OCI-LY7 (cell line): ENCODE measurements at regions not wholly inside any gene's neighbourhood (a gene's known extent, or its start where the extent isn't known, plus 50 kb on each side); places are given as distances from the start of the nearest gene placed in this dataset.

ENCODE experiments used
- BruUV-seq: library from RNA; stranded (reverse); fragments of 400-500 nt; replicated peaks from 2 replicates; lab custom pipeline; 2021; lab: Mats Ljungman, UMichigan
- CTCF ChIA-PET: fragments of 300-600 bp; sonication (Branson Sonifier 250); formaldehyde crosslinking; loops from one replicate; lab custom pipeline; 2022; ENCODE audit warnings: antibody characterized with exemption; ENCODE audit not compliant: unreplicated experiment; lab: Charles Lee
- POLR2A ChIA-PET: fragments of 300-600 bp; sonication (Branson Sonifier 250); formaldehyde crosslinking; loops from one replicate; lab custom pipeline; 2022; ENCODE audit warnings: antibody characterized with exemption; lab: Charles Lee
- DNase-seq: peaks from one replicate; pipeline ENCODE4 v3.0.0-alpha.2; 2015; ENCODE audit warnings: low spot score
- H2AFZ ChIP-seq: fragments of 200-600 bp; sonication (generic), shearing (Covaris generic); 2 replicates; pipeline ENCODE4 v1.6.1; 2014; ENCODE audit warnings: mild to moderate bottlenecking, antibody characterized with exemption, low read length, moderate library complexity
- H3K27ac ChIP-seq: fragments of 200-600 bp; sonication (generic); 2 replicates; pipeline ENCODE4 v1.5.1; 2014; ENCODE audit warnings: mixed run types, low read depth, mild to moderate bottlenecking, moderate library complexity, low read length, inconsistent platforms; ENCODE audit not compliant: poor library complexity, severe bottlenecking
- H3K36me3 ChIP-seq: fragments of 200-600 bp; sonication (generic); 2 replicates; pipeline ENCODE4 v1.6.1; 2014; ENCODE audit warnings: mild to moderate bottlenecking, antibody characterized with exemption, low read length, moderate library complexity, mixed read lengths; ENCODE audit not compliant: insufficient read depth
- H3K4me1 ChIP-seq: fragments of 200-600 bp; sonication (generic); 2 replicates; pipeline ENCODE4 v1.5.1; 2014; ENCODE audit warnings: mild to moderate bottlenecking, low read length; ENCODE audit not compliant: insufficient read depth, poor library complexity, severe bottlenecking
- H3K4me2 ChIP-seq: fragments of 200-600 bp; sonication (generic); 2 replicates; pipeline ENCODE4 v1.6.1; 2014; ENCODE audit warnings: mild to moderate bottlenecking, low read length
- H3K4me3 ChIP-seq: fragments of 200-600 bp; sonication (generic); 2 replicates; pipeline ENCODE4 v1.5.1; 2014; ENCODE audit warnings: mild to moderate bottlenecking, low read depth, low read length; ENCODE audit not compliant: poor library complexity, severe bottlenecking
- H3K79me2 ChIP-seq: fragments of 200-600 bp; sonication (generic); 2 replicates; pipeline ENCODE4 v1.6.1; 2016; ENCODE audit warnings: low read depth, mild to moderate bottlenecking, low read length, moderate library complexity, mixed read lengths; ENCODE audit not compliant: insufficient read depth
- H3K9me2 ChIP-seq: fragments of 200-600 bp; sonication (generic); 2 replicates; pipeline ENCODE4 v1.6.1; 2016; ENCODE audit warnings: mild to moderate bottlenecking, low read length, mixed read lengths; ENCODE audit not compliant: insufficient read depth
- H3K9me3 ChIP-seq: fragments of 200-600 bp; sonication (generic); 2 replicates; pipeline ENCODE4 v1.6.1; 2014; ENCODE audit warnings: mild to moderate bottlenecking, mixed run types, low read length, mixed read lengths
- H4K20me1 ChIP-seq: fragments of 200-600 bp; sonication (generic); 2 replicates; pipeline ENCODE4 v1.6.1; 2014; ENCODE audit warnings: mild to moderate bottlenecking, antibody characterized with exemption, low read length, moderate library complexity, mixed read lengths; ENCODE audit not compliant: insufficient read depth
- CTCF ChIP-seq: fragments of 200-600 bp; sonication (generic); conservative IDR thresholded peaks from 2 replicates; pipeline ENCODE4 v1.5.1; 2014; ENCODE audit warnings: mild to moderate bottlenecking, antibody characterized with exemption, low read length, moderate library complexity, mixed read lengths
- EZH2phosphoT487 ChIP-seq: fragments of 200-600 bp; sonication (generic); IDR thresholded peaks from 2 replicates; pipeline ENCODE4 v1.6.1; 2018; ENCODE audit warnings: low read depth, borderline replicate concordance, mild to moderate bottlenecking, mixed run types, antibody characterized with exemption, low read length, moderate library complexity, mixed read lengths
- intact Hi-C: fragments of 100-400 bp; cut with micrococcal nuclease; formaldehyde crosslinking; loops from one replicate; pipeline ENCODE4 v1.10.0; 2022; ENCODE audit not compliant: unreplicated experiment

GRCh38 chr7:156088115-156088514, 275.9 kb upstream of the SHH start:
- Histone ChIP-seq H3K9me3 (no peaks in the 10 kb centered on the region), H3K27ac (no peak overlapping the region), H2AFZ (no peak overlapping the region), H3K4me1 (no peaks in the 10 kb centered on the region), H3K9me2 (no peaks in the 10 kb centered on the region), H3K36me3 (no peaks in the 10 kb centered on the region), H3K4me3 (no peak overlapping the region), H4K20me1 (no peaks in the 10 kb centered on the region), H3K4me2 (no peak overlapping the region), H3K79me2 (no peaks in the 10 kb centered on the region)
- TF ChIP-seq CTCF (no peak), EZH2phosphoT487 (no peak)
- intact Hi-C loops: no loop called here
- ChIA-PET POLR2A (no interaction called here), CTCF (no interaction called here)
- no TSS peak for BruUV-seq
- DNase-seq: no peak

GRCh38 chr7:156082048-156083040, 270.1 kb upstream of the SHH start:
- no peak for DNase-seq
- no peaks in the 10 kb centered on the region for H3K9me3 ChIP-seq
- H3K79me2 ChIP-seq: no peaks in the 10 kb centered on the region
- no peaks in the 10 kb centered on the region for H4K20me1 ChIP-seq
- no peak overlapping the region for H3K27ac ChIP-seq
- BruUV-seq: no TSS peak
- intact Hi-C loops: no loop called here
- TF ChIP-seq EZH2phosphoT487 (no peak), CTCF (no peak)
- no peak overlapping the region for H3K4me3 ChIP-seq
- no peaks in the 10 kb centered on the region for H3K4me1 ChIP-seq
- H3K4me2 ChIP-seq: no peak overlapping the region
- CTCF ChIA-PET: no interaction called here
- no peaks in the 10 kb centered on the region for H3K36me3 ChIP-seq
- POLR2A ChIA-PET: interaction anchor here (0.8 kb wide), 1 partner anchor 21 kb away, joined by 3 read pairs; no protein-coding TSS in a partner anchor
- H2AFZ ChIP-seq: no peak overlapping the region
- H3K9me2 ChIP-seq: no peaks in the 10 kb centered on the region

DNA sequence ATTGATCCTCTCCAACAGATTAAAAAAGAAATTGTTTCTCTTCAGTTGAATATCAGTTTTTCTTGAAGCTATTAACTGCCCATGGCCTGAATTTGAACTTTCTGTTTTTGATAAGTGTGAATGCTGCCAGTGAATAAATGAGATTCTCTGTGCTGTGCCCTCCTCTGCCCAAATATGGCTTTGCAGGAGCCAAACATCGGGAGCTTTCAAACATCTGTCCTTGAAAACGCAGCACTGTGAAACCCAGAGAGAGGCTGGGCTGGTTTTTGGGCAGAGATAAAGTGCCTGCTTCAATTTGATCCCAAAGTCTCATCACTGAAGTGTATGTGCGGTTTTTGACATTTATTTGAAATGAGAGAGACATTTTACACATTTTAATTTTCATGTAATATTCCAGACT, 268.3 kb upstream of the SHH start:
- no peak for TF ChIP-seq CTCF
- TF ChIP-seq EZH2phosphoT487: no peak
- intact Hi-C loops: no loop called here
- Histone ChIP-seq H2AFZ (no peak overlapping the region), H3K9me2 (no peaks in the 10 kb centered on the region), H3K79me2 (no peaks in the 10 kb centered on the region), H3K4me2 (no peak overlapping the region), H3K4me1 (no peaks in the 10 kb centered on the region), H3K36me3 (no peaks in the 10 kb centered on the region), H4K20me1 (no peaks in the 10 kb centered on the region), H3K27ac (no peak overlapping the region), H3K9me3 (no peaks in the 10 kb centered on the region), H3K4me3 (no peak overlapping the region)
- ChIA-PET CTCF (no interaction called here), POLR2A (no interaction called here)
- no peak for DNase-seq
- BruUV-seq: no TSS peak
